IPS-NIHi7 (cell line): ENCODE measurements at regions not wholly inside any gene's neighbourhood (a gene's known extent, or its start where the extent isn't known, plus 50 kb on each side); places are given as distances from the start of the nearest gene placed in this dataset.

Experiments
- DNase-seq: peaks from one replicate; pipeline ENCODE4 v3.0.0; 2012; ENCODE audit warnings: mixed read lengths; ENCODE audit errors: extremely low spot score

DNA sequence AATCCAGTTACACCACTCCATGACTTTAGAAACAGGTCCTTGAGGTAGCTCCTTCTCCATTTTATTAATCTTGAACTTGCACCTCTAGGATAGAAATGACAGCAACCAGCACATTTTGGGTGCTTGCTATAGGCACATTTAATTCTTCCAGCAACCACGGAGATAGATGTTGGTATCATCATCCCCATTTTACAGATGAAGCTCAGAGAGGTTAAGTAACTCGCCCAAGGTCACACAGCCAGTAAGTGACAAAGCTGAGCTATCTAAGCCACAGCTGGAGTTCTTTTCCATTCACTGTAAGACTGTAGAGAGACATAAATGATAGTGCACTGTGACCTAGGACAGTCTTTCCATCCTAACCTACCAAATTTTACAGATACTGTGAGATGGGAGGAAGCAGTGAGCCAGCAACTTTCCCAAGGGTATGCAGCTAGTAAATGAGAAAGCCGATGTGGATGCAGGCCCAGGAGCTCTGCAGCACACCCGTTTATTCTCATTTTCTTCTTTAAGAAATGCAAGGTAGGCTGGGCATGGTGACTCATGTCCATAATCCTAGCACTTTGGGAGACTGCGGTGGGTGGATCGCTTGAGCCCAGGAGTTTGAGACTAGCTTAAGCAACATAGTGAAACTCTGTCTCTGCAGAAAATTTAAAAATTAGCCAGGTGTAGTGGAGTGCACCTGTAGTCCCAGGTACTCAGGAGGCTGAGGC is 103.2 kb downstream of the TBX5 start:
- DNase-seq: no peak

DNA sequence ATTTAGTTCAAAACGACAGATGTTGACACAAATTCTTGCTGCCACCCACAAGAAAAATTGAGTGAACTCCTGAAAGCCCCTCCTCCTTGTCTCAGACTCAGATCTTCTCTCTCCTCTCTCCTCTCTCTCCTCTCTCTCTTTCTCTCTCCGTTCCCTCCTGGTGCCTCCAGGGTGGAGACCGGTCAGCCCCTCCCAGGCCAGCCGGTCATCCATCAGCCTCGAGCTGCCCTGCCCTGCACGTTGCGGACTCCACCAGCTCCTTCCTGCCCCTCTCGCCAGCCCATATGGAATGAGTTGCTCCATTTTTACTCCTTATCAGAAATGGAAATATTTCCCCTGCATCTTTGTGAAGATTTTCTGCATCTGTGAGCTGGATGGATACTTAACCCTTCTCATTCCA is 103.8 kb downstream of the TBX5 start:
- no peak for DNase-seq

GRCh38 chr12:114294303-114294685 is 111.7 kb downstream of the TBX5 start:
- DNase-seq: no peak

DNA sequence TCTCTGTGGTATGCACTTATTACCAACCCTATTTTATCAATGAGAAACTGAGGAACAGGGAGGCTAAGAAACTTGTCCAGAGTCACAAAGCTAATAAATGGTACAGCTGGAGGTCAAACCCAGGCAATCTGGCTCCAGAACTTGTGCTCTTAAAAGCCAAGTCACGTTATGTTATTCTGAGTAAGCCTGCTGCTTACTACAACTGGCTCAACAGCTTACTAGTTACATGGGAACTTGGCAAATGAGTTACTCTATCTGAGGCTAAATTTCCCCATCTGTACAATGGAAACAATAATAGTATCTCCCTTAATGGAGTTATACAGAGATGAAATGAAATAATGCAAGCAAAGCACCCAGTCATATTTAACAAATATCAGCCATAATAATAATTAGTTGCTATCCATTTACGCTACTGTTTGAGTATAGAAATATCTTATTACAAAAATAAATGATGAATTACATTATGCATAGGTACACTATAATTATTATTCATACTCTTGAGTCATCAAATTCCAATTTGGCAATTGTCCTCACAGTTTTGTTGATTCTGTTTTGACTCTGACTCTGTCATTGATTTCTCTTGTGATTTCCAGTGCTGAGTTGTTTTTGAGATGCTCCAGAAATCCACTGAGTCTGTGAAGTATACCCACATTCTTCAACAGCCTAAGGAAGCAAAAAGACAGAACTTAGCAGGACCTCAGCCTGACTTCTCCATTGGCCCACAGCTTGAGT is 112.2 kb downstream of the TBX5 start:
- DNase-seq: no peak

- DNase-seq: no peak
Measured at GRCh38 chr12:114293073-114293472, 112.9 kb downstream of the TBX5 start.

GRCh38 chr12:114291389-114292060 is 114.4 kb downstream of the TBX5 start:
- DNase-seq: no peak

DNA sequence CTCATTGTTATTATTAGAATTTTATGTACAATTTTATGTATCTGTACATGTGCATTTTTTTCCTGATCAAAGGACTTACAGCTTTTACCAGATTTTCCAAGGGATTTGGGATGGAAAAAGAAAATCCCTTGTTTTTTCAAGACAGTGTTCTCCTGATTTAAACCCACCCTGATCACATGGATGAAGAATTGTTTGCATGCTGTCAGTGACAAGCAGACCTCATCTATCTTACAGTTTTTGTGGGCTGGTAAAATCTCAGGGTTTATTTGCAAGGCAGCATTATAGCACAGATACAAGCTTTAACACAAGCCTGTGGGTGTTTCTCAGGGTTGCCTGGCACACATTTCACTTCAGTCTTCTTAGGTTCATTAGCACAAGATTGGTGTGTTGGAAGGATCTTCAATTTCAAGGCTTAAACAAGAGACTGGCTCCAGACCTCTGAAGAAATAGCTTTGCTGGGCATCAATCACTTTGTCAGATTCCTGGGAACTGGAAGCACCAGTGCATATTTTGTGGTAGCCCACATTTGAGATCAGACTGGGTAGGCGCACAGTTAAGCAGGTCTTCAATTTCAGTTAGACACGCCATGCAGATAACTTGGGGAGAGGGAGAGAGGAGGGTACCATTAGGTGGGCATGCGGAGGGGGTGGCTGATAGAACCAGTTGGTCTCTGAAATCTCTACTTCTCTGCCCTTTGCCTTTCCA is 118.0 kb downstream of the TBX5 start:
- DNase-seq: no peak

- DNase-seq: peak; percentile 35
Measured at GRCh38 chr12:114286145-114286544, 119.8 kb downstream of the TBX5 start.

DNA sequence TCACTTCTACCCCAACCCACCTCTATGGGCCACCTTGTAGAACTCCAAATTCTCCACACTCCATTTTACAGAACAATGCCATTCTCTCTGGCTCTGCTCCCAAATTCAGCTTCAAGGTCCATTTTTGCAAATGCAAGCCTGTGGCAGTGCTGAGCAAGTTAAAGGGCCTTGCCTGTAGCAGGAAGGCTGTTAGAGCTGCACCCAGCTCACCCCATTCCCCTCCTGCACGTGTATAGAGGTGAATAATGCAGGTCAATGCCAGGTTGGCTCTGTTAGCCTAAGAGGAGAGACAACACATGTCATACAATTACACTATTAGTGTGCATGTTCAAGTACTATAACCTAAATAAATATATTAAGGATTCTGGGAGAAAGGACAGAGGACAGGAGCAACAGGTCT is 120.4 kb downstream of the TBX5 start:
- no peak for DNase-seq

DNA sequence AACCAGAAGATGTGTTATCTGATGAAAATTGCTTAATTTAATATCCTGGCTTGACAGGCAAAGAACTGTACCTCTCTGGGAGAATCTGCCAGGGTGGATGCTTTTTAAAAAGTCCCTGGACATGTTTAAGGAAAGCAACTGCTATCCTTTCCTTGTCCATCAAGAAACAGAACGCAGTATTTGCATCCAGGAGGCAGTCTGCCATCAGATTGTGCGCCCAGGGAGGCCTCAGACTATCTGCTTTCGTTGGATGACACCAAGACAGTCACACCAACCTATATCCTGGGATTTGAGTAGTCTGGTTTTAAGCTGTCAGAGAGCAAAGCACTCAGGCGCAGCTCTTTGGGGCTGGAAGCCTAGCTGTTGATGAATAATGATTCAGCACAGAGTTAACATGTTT is 121.9 kb downstream of the TBX5 start:
- DNase-seq: no peak

DNA sequence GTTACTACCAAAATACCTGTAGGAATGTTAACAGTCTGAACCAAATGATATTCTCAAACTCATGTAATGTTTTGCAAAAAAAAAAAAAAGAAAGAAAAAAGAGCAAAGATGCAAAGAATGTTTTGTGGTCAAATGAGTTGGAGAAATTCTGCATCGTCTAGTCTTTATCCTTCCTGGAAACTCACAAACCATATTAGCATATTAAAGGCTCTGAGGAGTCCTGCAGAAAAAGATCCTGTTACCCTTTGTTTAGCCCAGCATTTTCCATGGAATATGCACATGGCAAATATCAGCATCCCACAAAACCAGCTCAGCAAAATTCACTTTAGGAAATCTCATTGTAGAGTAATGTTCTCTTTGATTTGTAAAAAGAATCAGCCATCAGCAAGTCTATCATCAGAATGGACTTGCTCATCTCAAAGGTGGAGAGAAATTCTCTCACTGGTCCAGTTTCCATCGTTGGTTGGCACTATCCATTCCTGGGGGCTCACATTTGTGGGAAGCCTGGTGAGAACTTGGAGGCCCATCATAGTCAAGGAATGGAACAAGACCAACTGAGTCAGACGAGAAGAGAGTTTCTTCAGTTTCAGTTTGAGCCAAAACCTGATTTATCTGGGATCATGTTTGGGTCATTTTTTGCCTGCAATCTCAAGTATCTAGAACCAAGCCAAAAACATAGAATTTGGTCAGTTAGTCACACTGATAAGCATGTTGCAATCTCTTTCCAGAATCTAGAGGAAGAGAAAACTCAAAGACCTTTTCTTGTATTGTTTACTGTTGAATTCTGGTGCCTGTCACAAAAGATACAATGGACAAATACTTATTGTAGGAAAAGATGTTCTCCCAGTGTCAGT is 129.8 kb downstream of the TBX5 start:
- DNase-seq: no peak

- DNase-seq: no peak
Measured at GRCh38 chr12:114275086-114275485, 130.9 kb downstream of the TBX5 start.

GRCh38 chr12:114274131-114274530 is 131.8 kb downstream of the TBX5 start:
- DNase-seq: no peak

DNA sequence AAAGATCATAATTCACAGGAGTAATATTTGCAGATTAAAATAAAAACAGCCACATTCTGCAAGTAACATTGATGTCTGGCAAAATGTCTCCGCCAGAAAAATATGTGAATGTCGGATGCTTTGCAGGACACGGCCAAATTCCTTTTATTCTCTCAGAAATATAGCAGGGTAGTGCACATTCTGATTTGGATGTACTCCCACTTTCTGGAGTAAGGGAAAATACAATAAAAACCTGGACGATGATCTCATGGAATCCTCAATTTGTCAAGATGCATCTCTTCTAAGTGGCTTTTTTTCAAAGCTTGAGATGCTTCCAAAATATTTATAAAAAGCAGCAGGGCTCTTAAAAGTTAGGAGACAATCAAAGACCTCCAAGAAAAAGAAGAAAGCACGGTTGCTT is 133.3 kb downstream of the TBX5 start:
- DNase-seq: no peak

DNA sequence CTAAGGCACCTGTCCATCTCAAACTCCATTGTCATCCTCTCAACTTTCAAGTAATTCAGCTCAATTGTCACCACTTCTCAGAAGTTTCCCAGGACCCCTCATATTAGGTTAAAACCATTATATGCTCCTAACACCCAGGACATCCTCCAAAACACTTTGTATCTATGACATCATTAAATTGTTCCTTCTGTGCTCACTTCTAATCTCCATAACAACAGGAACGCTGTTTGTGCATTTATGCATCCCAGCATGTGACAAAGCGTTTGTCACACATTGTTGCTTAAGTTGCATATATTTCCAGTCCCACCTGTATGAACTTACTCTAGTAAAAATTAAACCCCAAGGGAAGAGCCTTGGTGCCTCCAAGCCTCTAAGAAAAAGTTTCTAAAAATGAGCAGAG is 133.9 kb downstream of the TBX5 start:
- DNase-seq: no peak

DNA sequence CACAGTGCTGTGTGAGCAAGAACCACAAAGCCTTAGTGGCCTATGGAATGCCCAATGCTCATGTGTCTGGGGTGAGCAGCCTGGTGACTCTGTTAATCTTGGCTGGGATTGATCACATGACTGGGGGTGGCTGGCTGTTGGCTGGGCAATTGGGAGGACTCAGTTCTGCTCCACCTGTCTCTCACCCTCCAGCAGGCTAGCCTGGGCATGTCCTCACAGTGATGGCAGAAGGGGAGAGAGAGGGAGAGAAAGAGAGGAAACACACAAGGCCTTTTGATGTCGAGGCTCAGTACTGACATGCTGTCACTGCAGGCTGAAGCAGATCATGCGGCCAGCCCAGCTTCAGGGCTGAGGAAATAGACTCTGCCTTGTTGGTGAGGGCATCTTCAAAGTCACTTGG is 136.8 kb downstream of the TBX5 start:
- DNase-seq: no peak

DNA sequence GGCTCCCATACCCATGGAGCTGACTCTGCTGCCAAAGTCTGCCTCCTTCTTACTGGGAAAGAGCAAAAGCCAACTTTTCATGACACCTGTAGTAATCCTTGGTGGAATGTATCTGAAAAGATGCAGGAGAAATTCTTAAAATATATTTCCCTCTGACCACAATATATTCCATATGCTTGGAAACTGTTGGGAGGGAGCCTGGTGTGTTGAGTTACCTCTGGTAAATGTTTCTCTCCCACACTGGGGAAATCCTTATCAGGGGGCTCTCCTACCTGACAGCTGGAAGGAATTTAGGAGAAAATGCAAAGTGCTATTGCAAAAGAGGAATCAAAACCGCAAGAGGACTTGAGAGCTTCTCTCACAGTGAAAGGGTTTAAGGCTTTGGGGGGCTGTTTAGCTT is 139.4 kb downstream of the TBX5 start:
- no peak for DNase-seq

GRCh38 chr12:114265036-114265435 is 140.9 kb downstream of the TBX5 start:
- DNase-seq: no peak

DNA sequence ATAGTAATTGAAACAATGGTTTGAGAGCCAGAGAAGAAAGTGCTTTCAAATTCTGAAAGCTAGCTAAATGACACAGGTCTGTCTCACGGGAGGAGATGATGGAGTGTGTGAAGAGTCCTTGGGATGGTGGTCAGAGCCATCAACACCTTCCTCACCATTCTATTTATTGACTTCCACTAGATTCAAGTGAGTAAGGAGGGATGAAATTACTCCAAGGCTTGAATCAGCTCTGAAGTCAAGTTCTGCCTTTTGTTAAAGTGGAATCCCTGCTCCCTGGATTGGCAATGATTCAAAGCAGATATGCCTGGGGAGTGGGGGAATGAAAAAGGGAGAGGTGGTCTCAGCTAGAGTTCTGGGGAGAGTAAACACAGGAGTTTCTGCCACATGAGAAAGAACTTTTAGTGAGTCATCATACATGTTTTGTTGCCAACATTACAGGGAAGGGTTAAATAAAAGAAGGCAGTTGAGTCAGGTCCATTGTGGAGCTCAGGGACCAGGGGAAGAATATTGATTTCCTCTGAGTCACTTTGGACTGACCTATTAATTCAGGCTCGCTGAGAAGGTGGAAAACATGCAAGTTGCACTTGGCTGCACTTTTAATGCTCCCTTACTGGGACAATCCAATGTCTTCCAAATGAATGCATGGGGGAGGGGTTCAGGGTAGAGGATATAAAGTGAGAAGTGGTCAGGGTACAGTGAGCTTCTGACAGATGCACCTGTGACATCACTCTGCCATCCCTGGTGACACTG is 142.7 kb downstream of the TBX5 start:
- no peak for DNase-seq

DNA sequence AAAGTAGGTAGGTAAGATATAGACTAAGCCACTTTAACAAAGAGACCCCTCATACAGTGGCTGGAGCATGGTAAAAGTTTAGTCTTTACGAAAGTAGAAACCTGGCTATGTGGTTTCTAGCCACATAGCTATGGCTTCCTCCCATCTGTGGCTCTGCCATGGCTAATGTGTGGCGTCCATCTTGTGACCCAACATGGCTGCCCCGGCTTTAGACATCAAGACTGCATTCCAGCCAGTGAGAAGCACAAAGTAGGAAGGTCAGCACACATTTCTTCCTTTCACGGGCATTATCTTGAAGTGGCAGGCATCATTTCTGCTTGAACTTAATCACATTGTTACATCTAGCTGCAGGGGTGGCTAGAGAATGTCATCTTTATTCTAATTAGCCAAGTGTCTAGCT is 148.3 kb downstream of the TBX5 start:
- DNase-seq: no peak

DNA sequence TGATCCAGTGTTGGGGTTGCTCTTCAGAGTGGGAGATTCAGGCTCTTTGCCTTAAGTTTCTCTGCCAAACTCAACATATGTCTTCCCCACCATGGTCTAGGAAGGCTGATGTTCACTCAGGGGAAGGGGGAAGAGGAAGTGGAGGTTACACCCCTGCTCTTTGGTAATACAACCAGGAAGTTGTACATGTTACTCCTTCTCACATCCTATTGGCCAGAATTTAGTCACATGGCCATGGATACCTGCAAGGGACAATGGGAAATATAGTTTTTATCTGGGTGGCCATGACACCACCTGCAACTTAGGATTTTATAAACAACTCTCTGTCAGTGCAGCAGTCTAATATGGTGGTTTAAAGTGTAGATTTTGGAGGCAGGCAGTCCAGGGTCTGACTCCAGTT is 150.9 kb downstream of the TBX5 start:
- DNase-seq: no peak
